ENCODE measurements at regions not wholly inside any gene's neighbourhood (a gene's known extent, or its start where the extent isn't known, plus 50 kb on each side); places are given as distances from the start of the nearest gene placed in this dataset.

DNA sequence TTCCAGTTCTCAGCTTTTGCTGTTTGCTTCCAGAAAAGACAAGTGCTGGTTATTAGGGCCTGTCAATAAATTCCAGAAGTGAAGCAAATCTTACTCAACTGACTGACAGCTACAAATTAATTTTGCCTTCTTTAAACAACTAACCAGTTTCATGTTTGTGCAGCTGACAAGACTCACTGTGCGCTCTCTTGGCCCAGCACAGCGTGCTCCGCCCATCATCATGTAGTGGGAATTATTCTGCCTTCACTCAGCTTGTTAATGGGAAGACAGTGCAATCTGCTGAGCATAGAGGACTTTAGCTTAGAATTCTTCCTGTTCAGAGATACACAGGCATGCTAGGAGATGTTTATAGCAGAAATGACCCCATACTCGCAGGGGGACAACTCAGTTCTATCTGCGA, 808.9 kb downstream of the CCSER2 start:
- TF ChIP-seq ZNF561 (CRISPR knock-in tag; conservative IDR thresholded peaks at IDR 0.05) = no peak
- no peak for TF ChIP-seq FOS (IDR thresholded peaks at IDR 0.05; ENCODE audit: extremely low read depth, insufficient read length)
- TF ChIP-seq RFX5 (IDR thresholded peaks at IDR 0.05; ENCODE audit: low read depth, low read length) = no peak
- no peak for TF ChIP-seq ZNF263 (CRISPR knock-in tag; IDR thresholded peaks at IDR 0.05; ENCODE audit: borderline replicate concordance)
- TF ChIP-seq ZNF140 (CRISPR knock-in tag; IDR thresholded peaks at IDR 0.05) = no peak
- TF ChIP-seq, protein P1, sequence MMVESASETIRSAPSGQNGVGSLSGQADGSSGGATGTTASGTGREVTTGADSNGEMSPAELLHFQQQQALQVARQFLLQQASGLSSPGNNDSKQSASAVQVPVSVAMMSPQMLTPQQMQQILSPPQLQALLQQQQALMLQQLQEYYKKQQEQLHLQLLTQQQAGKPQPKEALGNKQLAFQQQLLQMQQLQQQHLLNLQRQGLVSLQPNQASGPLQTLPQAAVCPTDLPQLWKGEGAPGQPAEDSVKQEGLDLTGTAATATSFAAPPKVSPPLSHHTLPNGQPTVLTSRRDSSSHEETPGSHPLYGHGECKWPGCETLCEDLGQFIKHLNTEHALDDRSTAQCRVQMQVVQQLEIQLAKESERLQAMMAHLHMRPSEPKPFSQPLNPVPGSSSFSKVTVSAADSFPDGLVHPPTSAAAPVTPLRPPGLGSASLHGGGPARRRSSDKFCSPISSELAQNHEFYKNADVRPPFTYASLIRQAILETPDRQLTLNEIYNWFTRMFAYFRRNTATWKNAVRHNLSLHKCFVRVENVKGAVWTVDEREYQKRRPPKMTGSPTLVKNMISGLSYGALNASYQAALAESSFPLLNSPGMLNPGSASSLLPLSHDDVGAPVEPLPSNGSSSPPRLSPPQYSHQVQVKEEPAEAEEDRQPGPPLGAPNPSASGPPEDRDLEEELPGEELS (CRISPR knock-in tag; IDR thresholded peaks at IDR 0.05; ENCODE audit: borderline replicate concordance) = no peak
- TF ChIP-seq RFX1 (IDR thresholded peaks at IDR 0.05) = no peak

All from K562 (cell line).